Left lung (tissue), 4 donors: ENCODE measurements at regions not wholly inside any gene's neighbourhood (a gene's known extent, or its start where the extent isn't known, plus 50 kb on each side); places are given as distances from the start of the nearest gene placed in this dataset.

ENCODE experiments used
- ATAC-seq: fragments of 200-7000 bp; cut with Tn5 transposase; one replicate; pipeline ENCODE4 v1.9.1; 2020; ENCODE audit warnings: moderate library complexity
- DNase-seq, 4 donors: peaks; one replicate each; pipeline ENCODE4 v3.0.0-alpha.2; 2013 to 2020
- H3K27ac ChIP-seq, 2 donors: fragments of 200-600 bp; sonication (generic) in 1 of 2; one replicate each; pipeline versions ENCODE4 v1.5.0 to v1.8.0; 2020 to 2021
- H3K27me3 ChIP-seq, 2 donors: fragments of 200-600 bp; sonication (generic) in 1 of 2; one replicate each; pipeline versions ENCODE4 v1.5.0 to v1.8.0; 2020 to 2021
- H3K36me3 ChIP-seq, 2 donors: fragments of 200-600 bp; sonication (generic) in 1 of 2; one replicate each; pipeline versions ENCODE4 v1.5.0 to v1.8.0; 2020 to 2021
- H3K4me1 ChIP-seq, 2 donors: fragments of 200-600 bp; one replicate each; pipeline ENCODE4 v1.8.0; 2021
- H3K4me3 ChIP-seq, 2 donors: fragments of 200-600 bp; sonication (generic) in 1 of 2; one replicate each; pipeline versions ENCODE4 v1.5.0 to v1.8.0; 2020 to 2021; ENCODE audit warnings: mild to moderate bottlenecking in 1 of 2
- H3K9me3 ChIP-seq, 2 donors: fragments of 200-600 bp; sonication (generic) in 1 of 2; one replicate each; pipeline versions ENCODE4 v1.5.0 to v1.8.0; 2020 to 2021
- CTCF ChIP-seq, 2 donors: fragments of 200-600 bp; sonication (generic) in 1 of 2; IDR thresholded peaks; one replicate each; pipeline versions ENCODE4 v1.5.0 to v1.8.0; 2021; ENCODE audit warnings: antibody characterized with exemption in 2 of 2
- intact Hi-C, 2 donors: fragments of 100-400 bp; cut with DNase I; formaldehyde crosslinking; loops; one replicate each; pipeline versions ENCODE4 v1.11.2 to v1.14.2; 2022
- donor health status: DM: no; HTN: yes; CAD: no.
- donor health status: DM: no; HTN: no; CAD: no.

GRCh38 chr5:116971131-116971530 lies 396.5 kb upstream of the SEMA6A start:
- Histone ChIP-seq H3K9me3 (peaks cover 0 to 2% of the 10 kb centered on the region in 2 donors), H3K27me3 (no peaks in the 10 kb centered on the region), H3K4me3 (no peak overlapping the region), H3K4me1 (no peaks in the 10 kb centered on the region), H3K27ac (no peak overlapping the region), H3K36me3 (no peaks in the 10 kb centered on the region)
- DNase-seq (no peak), ATAC-seq (no peak)
- intact Hi-C loops: no loop called here
- TF ChIP-seq CTCF (IDR thresholded peaks at IDR 0.05): no peak

GRCh38 chr5:116970318-116970717 lies 395.7 kb upstream of the SEMA6A start:
- H3K4me3 ChIP-seq: no peak overlapping the region
- no peaks in the 10 kb centered on the region for H3K36me3 ChIP-seq
- intact Hi-C loops: no loop called here
- DNase-seq (no peak), ATAC-seq (peak; percentile 12)
- H3K27ac ChIP-seq: no peak overlapping the region
- peaks cover 0 to 2% of the 10 kb centered on the region in 2 donors for H3K9me3 ChIP-seq
- no peaks in the 10 kb centered on the region for H3K4me1 ChIP-seq
- no peaks in the 10 kb centered on the region for H3K27me3 ChIP-seq
- TF ChIP-seq CTCF (IDR thresholded peaks at IDR 0.05): no peak

- Histone ChIP-seq H3K27ac (no peak overlapping the region), H3K4me1 (no peaks in the 10 kb centered on the region), H3K9me3 (peaks cover 0 to 2% of the 10 kb centered on the region in 2 donors), H3K36me3 (no peaks in the 10 kb centered on the region), H3K4me3 (no peak overlapping the region), H3K27me3 (no peaks in the 10 kb centered on the region)
- TF ChIP-seq CTCF (IDR thresholded peaks at IDR 0.05): no peak
- intact Hi-C loops: no loop called here
- no peak for ATAC-seq
- DNase-seq: no peak
Observed at GRCh38 chr5:116964438-116964837, 389.8 kb upstream of the SEMA6A start.

GRCh38 chr5:116961021-116961420 lies 386.4 kb upstream of the SEMA6A start:
- Histone ChIP-seq H3K9me3 (no peaks in the 10 kb centered on the region), H3K36me3 (no peaks in the 10 kb centered on the region), H3K27ac (no peak overlapping the region), H3K4me3 (no peak overlapping the region), H3K27me3 (no peaks in the 10 kb centered on the region), H3K4me1 (no peaks in the 10 kb centered on the region)
- no peak for DNase-seq
- intact Hi-C loops: no loop called here
- ATAC-seq: no peak
- TF ChIP-seq CTCF (IDR thresholded peaks at IDR 0.05): no peak

- intact Hi-C loops: no loop called here
- no peak overlapping the region for H3K4me3 ChIP-seq
- H3K27me3 ChIP-seq: no peaks in the 10 kb centered on the region
- TF ChIP-seq CTCF (IDR thresholded peaks at IDR 0.05): no peak
- no peaks in the 10 kb centered on the region for H3K9me3 ChIP-seq
- H3K27ac ChIP-seq: no peak overlapping the region
- no peak for DNase-seq
- H3K4me1 ChIP-seq: no peaks in the 10 kb centered on the region
- ATAC-seq: no peak
- no peaks in the 10 kb centered on the region for H3K36me3 ChIP-seq
Observed at GRCh38 chr5:116959843-116960242, 385.2 kb upstream of the SEMA6A start.
